Mesenchymal stem cell (in vitro differentiated cells and primary cell): ENCODE measurements at regions not wholly inside any gene's neighbourhood (a gene's known extent, or its start where the extent isn't known, plus 50 kb on each side); places are given as distances from the start of the nearest gene placed in this dataset.

Experiments
- DNase-seq: peaks from one replicate; pipeline ENCODE4 v3.0.0-alpha.2; 2013
- H2AFZ ChIP-seq: one replicate; pipeline ENCODE4 v1.6.1; 2013; ENCODE audit warnings: low read depth, mild to moderate bottlenecking, control low read depth, inconsistent platforms, low read length, moderate library complexity
- H2AK5ac ChIP-seq: 2 replicates; pipeline ENCODE4 v1.6.1; 2013; ENCODE audit warnings: low read length, moderate library complexity, mild to moderate bottlenecking, inconsistent platforms; ENCODE audit not compliant: severe bottlenecking
- H2BK120ac ChIP-seq: one replicate; pipeline ENCODE4 v1.6.1; 2013; ENCODE audit warnings: low read depth, mild to moderate bottlenecking, inconsistent platforms, low read length, moderate library complexity
- H2BK12ac ChIP-seq, 2 experiments: one replicate each; pipeline ENCODE4 v1.6.1; 2013; ENCODE audit warnings: inconsistent platforms in 2 of 2, low read length in 2 of 2, mild to moderate bottlenecking in 2 of 2, moderate library complexity in 2 of 2, control low read depth in 1 of 2
- H2BK15ac ChIP-seq: one replicate; pipeline ENCODE4 v1.6.1; 2013; ENCODE audit warnings: mild to moderate bottlenecking, low read depth, inconsistent platforms; ENCODE audit not compliant: poor library complexity, severe bottlenecking
- H2BK5ac ChIP-seq: 2 replicates; pipeline ENCODE4 v1.6.1; 2013; ENCODE audit warnings: low read depth, mild to moderate bottlenecking, low read length, control low read depth, inconsistent platforms; ENCODE audit not compliant: poor library complexity, severe bottlenecking
- H3K14ac ChIP-seq, 2 experiments: one replicate each; pipeline ENCODE4 v1.6.1; 2013; ENCODE audit warnings: inconsistent platforms in 2 of 2, low read length in 2 of 2, control low read depth in 1 of 2, mild to moderate bottlenecking in 1 of 2, moderate library complexity in 1 of 2
- H3K18ac ChIP-seq, 2 experiments: one replicate each; pipeline ENCODE4 v1.6.1; 2013; ENCODE audit warnings: inconsistent platforms in 2 of 2, low read length in 2 of 2, control low read depth in 1 of 2, low read depth in 1 of 2, mild to moderate bottlenecking in 1 of 2
- H3K23ac ChIP-seq, 2 experiments: one replicate each; pipeline ENCODE4 v1.6.1; 2013; ENCODE audit warnings: inconsistent platforms in 2 of 2, low read length in 2 of 2, mild to moderate bottlenecking in 2 of 2, moderate library complexity in 2 of 2, control low read depth in 1 of 2
- H3K27ac ChIP-seq: 2 replicates; pipeline ENCODE4 v1.5.1; 2013; ENCODE audit warnings: mild to moderate bottlenecking, moderate library complexity, low read length, control low read depth, inconsistent platforms; ENCODE audit not compliant: poor library complexity, severe bottlenecking
- H3K27me3 ChIP-seq, 2 experiments: 2 replicates each; pipeline versions ENCODE4 v1.6.1 to v1.7.0; 2013; ENCODE audit warnings: low read length in 2 of 2, mild to moderate bottlenecking in 2 of 2, moderate library complexity in 2 of 2, control low read depth in 1 of 2, inconsistent platforms in 1 of 2; ENCODE audit not compliant: control insufficient read depth in 1 of 2, insufficient read depth in 1 of 2
- H3K36me3 ChIP-seq, 2 experiments: 2 replicates each; pipeline versions ENCODE4 v1.6.1 to v1.7.0; 2013; ENCODE audit warnings: low read length in 2 of 2, control low read depth in 1 of 2, inconsistent platforms in 1 of 2, low read depth in 1 of 2, mild to moderate bottlenecking in 1 of 2; ENCODE audit not compliant: insufficient read depth in 2 of 2, control insufficient read depth in 1 of 2
- H3K4ac ChIP-seq, 2 experiments: one replicate each; pipeline ENCODE4 v1.6.1; 2013; ENCODE audit warnings: inconsistent platforms in 2 of 2, low read length in 2 of 2, mild to moderate bottlenecking in 2 of 2, moderate library complexity in 2 of 2, control low read depth in 1 of 2, low read depth in 1 of 2
- H3K4me1 ChIP-seq: 2 replicates; pipeline ENCODE4 v1.6.1; 2013; ENCODE audit warnings: low read depth, low read length, control low read depth; ENCODE audit not compliant: control insufficient read depth, insufficient read depth
- H3K4me2 ChIP-seq: 2 replicates; pipeline ENCODE4 v1.6.1; 2013; ENCODE audit warnings: low read length, mild to moderate bottlenecking, inconsistent platforms; ENCODE audit not compliant: poor library complexity, severe bottlenecking
- H3K4me3 ChIP-seq, 2 experiments: 2 replicates each; pipeline versions ENCODE4 v1.5.1 to v1.7.0; 2013; ENCODE audit warnings: low read length in 2 of 2, mild to moderate bottlenecking in 2 of 2, control low read depth in 1 of 2, low read depth in 1 of 2; ENCODE audit not compliant: insufficient read depth in 1 of 2
- H3K79me1 ChIP-seq: replicated peaks from 2 replicates; pipeline ENCODE4 v1.6.1; 2013; ENCODE audit warnings: mild to moderate bottlenecking, control low read depth, low read length, inconsistent platforms; ENCODE audit not compliant: poor library complexity, severe bottlenecking
- H3K9ac ChIP-seq: 2 replicates; pipeline ENCODE4 v1.7.0; 2013; ENCODE audit warnings: mild to moderate bottlenecking, low read length, moderate library complexity
- H3K9me3 ChIP-seq: 2 replicates; pipeline ENCODE4 v1.7.0; 2013; ENCODE audit warnings: mild to moderate bottlenecking, low read length; ENCODE audit not compliant: control insufficient read depth
- H4K8ac ChIP-seq: one replicate; pipeline ENCODE4 v1.6.1; 2013; ENCODE audit warnings: inconsistent platforms, mild to moderate bottlenecking, low read length, moderate library complexity
- H4K91ac ChIP-seq: one replicate; pipeline ENCODE4 v1.6.1; 2013; ENCODE audit warnings: mild to moderate bottlenecking, low read length, inconsistent platforms
- WGBS: methylation state at CpG from one replicate; pipeline ENCODE4 v1.1.7; 2013; ENCODE audit warnings: mixed read lengths; 5-methylcytosine and 5-hydroxymethylcytosine counted together

DNA sequence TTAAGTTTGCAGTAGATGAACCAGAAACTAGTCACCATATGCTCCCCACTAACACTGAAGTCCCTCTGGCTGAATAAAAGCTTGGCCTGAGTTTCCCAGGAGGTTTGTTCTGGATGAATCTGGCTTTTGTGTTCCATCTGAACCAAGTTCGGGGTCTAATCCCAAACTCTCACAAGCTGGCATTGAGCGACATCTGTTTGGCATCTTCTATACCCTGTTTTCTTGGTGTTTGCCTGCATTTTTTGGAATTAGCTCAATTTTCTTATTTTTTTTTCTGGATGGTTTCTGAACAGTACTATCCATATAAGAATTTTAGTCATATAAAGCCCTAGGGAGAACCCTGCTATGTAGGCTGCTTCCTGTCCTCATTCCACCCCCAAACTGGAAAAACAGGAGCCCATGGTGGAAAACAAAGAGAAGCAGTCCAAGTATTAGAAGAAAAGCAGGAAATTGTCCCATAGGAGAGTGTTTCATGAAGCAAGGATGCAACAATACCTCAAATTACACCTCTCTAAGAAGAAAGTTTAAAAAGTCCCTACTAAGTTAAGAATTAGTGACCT is 737.1 kb downstream of the DHX35 start:
- H3K79me1 ChIP-seq: no peaks in the 10 kb centered on the region
- H3K4me3 ChIP-seq: no peak overlapping the region
- no peak overlapping the region for H3K14ac ChIP-seq
- H2AK5ac ChIP-seq: no peak overlapping the region
- no peak overlapping the region for H3K23ac ChIP-seq
- no peak overlapping the region for H3K18ac ChIP-seq
- no peak overlapping the region for H4K8ac ChIP-seq
- no peak for DNase-seq
- no peak overlapping the region for H2BK5ac ChIP-seq
- WGBS: 56% methylated on average over 1 of the region's 2 CpGs
- H2BK120ac ChIP-seq: no peak overlapping the region
- no peak overlapping the region for H2AFZ ChIP-seq
- no peak overlapping the region for H3K27ac ChIP-seq
- H3K9ac ChIP-seq: no peak overlapping the region
- no peaks in the 10 kb centered on the region for H3K27me3 ChIP-seq
- H2BK12ac ChIP-seq: no peak overlapping the region
- H3K4ac ChIP-seq: no peak overlapping the region
- no peak overlapping the region for H4K91ac ChIP-seq
- H3K4me1 ChIP-seq: no peaks in the 10 kb centered on the region
- no peaks in the 10 kb centered on the region for H3K36me3 ChIP-seq
- no peak overlapping the region for H2BK15ac ChIP-seq
- H3K9me3 ChIP-seq: no peaks in the 10 kb centered on the region
- no peak overlapping the region for H3K4me2 ChIP-seq

DNA sequence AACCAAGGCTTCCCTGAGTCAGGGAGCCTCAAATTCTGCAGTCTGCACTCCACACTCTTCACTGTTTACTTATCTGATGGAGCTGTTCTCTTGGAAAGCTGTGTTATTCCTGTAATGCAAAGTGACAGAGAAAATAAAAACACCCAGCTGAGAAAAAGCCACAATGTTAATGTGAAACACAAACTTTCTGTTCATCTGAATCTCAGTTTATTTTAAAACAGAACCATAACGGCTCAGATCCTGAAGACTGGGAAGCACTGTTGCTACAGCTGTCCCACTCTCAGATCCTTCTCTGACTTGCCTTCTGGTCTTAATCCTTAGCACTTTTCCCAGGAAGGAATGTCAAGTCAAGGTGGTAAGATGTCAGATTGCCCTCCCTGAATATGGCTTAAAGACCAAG is 736.6 kb downstream of the DHX35 start:
- no peak overlapping the region for H2BK15ac ChIP-seq
- H3K4me2 ChIP-seq: no peak overlapping the region
- H3K4me1 ChIP-seq: no peaks in the 10 kb centered on the region
- no peaks in the 10 kb centered on the region for H3K9me3 ChIP-seq
- H4K91ac ChIP-seq: no peak overlapping the region
- no peak overlapping the region for H2AFZ ChIP-seq
- H2AK5ac ChIP-seq: no peak overlapping the region
- H3K27ac ChIP-seq: no peak overlapping the region
- WGBS: 21% methylated on average over 1 of the region's 1 CpG
- H2BK12ac ChIP-seq: no peak overlapping the region
- no peak overlapping the region for H2BK5ac ChIP-seq
- no peak overlapping the region for H3K23ac ChIP-seq
- no peaks in the 10 kb centered on the region for H3K27me3 ChIP-seq
- no peak overlapping the region for H3K14ac ChIP-seq
- no peak for DNase-seq
- no peak overlapping the region for H4K8ac ChIP-seq
- no peaks in the 10 kb centered on the region for H3K36me3 ChIP-seq
- H3K9ac ChIP-seq: no peak overlapping the region
- H2BK120ac ChIP-seq: no peak overlapping the region
- no peak overlapping the region for H3K18ac ChIP-seq
- H3K4ac ChIP-seq: no peak overlapping the region
- no peak overlapping the region for H3K4me3 ChIP-seq
- no peaks in the 10 kb centered on the region for H3K79me1 ChIP-seq

DNA sequence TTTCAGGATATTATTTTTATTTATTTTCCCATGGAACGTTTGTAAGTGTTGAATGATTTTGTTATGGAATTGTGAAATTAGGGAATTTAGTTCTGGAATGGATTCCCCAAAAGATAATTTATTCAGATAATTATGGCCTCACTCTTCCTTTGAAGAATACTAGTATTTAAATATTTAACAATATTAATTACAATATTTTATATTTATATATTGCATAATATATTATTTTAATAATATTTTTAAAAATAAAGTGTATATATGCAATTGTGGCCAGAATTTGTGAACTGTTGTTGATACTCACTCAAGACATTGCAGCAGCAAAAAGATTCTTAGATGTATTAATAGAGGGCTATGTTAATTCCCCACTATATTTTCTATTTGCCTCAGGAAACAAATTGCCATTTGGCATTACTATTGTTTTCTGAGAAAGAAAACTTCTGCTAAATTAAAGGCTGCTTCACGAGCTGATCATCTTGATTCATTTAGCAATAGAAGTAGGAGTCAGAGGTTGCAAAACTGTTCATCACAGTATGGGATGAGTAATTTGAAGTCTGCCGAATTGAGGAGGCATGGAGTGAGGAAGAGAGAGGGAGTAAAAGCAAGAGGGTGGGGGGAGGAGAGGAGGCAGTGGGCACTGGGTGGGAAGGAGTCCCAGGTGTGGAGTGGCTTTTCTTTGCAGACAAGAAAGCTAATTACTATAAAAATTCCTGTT is 729.2 kb downstream of the DHX35 start:
- no peak overlapping the region for H4K8ac ChIP-seq
- no peak overlapping the region for H3K23ac ChIP-seq
- H3K9ac ChIP-seq: no peak overlapping the region
- H2BK15ac ChIP-seq: no peak overlapping the region
- no peak overlapping the region for H2BK120ac ChIP-seq
- no peak overlapping the region for H3K4me2 ChIP-seq
- no peak overlapping the region for H4K91ac ChIP-seq
- H2BK12ac ChIP-seq: no peak overlapping the region
- H3K27ac ChIP-seq: no peak overlapping the region
- H2AFZ ChIP-seq: no peak overlapping the region
- H2BK5ac ChIP-seq: no peak overlapping the region
- no peak overlapping the region for H2AK5ac ChIP-seq
- H3K79me1 ChIP-seq: no peaks in the 10 kb centered on the region
- H3K4ac ChIP-seq: no peak overlapping the region
- peak overlapping the region in 1 of 2 experiments; percentile 65 for H3K14ac ChIP-seq
- 62% methylated on average over 2 of the region's 3 CpGs for WGBS
- no peaks in the 10 kb centered on the region for H3K4me1 ChIP-seq
- DNase-seq: no peak
- no peak overlapping the region for H3K18ac ChIP-seq
- H3K4me3 ChIP-seq: no peak overlapping the region
- H3K9me3 ChIP-seq: no peaks in the 10 kb centered on the region
- no peaks in the 10 kb centered on the region for H3K27me3 ChIP-seq
- H3K36me3 ChIP-seq: no peaks in the 10 kb centered on the region

DNA sequence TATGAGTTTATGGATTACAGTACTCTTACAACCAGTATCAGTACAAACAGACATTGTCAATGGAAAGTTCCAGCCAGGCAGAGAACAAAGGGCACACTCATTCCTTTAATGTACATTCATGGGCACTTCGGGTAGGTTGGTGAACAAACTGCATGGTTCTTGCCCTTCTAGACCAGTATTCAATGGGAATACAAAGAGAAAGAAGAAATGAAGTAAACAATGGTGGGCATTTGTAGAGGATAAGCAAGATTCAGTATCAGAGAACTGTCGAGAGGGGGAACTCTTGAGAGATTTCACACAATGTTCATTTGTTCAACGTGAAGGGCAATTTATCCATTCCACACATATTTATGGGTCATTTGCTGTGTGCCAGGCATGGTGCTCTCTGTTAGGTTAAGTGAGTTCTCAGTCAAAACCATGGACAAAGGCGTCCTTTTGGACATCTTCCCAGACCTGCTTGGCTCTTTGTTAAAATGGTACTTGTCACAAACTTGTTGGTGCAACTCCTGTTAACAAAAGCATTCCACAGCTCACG is 714.8 kb downstream of the DHX35 start:
- Histone ChIP-seq H3K79me1 (no peaks in the 10 kb centered on the region), H2BK5ac (no peak overlapping the region)
- 73% methylated on average over 4 of the region's 5 CpGs for WGBS

More for the DNA sequence above, 714.8 kb downstream of the DHX35 start:
- Histone ChIP-seq H2BK15ac (no peak overlapping the region), H3K27ac (no peak overlapping the region), H3K9me3 (peaks cover 11% of the 10 kb centered on the region), H3K27me3 (no peaks in the 10 kb centered on the region), H3K23ac (no peak overlapping the region), H3K4me3 (no peak overlapping the region), H3K9ac (no peak overlapping the region), H3K14ac (no peak overlapping the region), H2AK5ac (no peak overlapping the region), H3K4ac (no peak overlapping the region), H3K4me1 (no peaks in the 10 kb centered on the region), H4K91ac (no peak overlapping the region), H4K8ac (no peak overlapping the region), H3K4me2 (no peak overlapping the region), H3K36me3 (no peaks in the 10 kb centered on the region), H2BK12ac (no peak overlapping the region), H2AFZ (no peak overlapping the region), H3K18ac (no peak overlapping the region), H2BK120ac (no peak overlapping the region)
- no peak for DNase-seq
